Urinary bladder (tissue), 3 donors: ENCODE measurements at regions not wholly inside any gene's neighbourhood (a gene's known extent, or its start where the extent isn't known, plus 50 kb on each side); places are given as distances from the start of the nearest gene placed in this dataset.

Experiments
- DNase-seq: peaks from one replicate; pipeline ENCODE4 v3.0.0-alpha.2; 2015; ENCODE audit errors: extremely low spot score
- H3K27ac ChIP-seq: one replicate; pipeline ENCODE4 v1.5.1; 2013; ENCODE audit warnings: low read depth, mild to moderate bottlenecking, moderate library complexity
- H3K36me3 ChIP-seq: one replicate; pipeline ENCODE4 v1.6.1; 2013; ENCODE audit warnings: mild to moderate bottlenecking, moderate library complexity; ENCODE audit not compliant: insufficient read depth
- H3K4me1 ChIP-seq: one replicate; pipeline ENCODE4 v1.6.1; 2013; ENCODE audit warnings: mild to moderate bottlenecking, moderate library complexity; ENCODE audit not compliant: insufficient read depth
- H3K4me3 ChIP-seq: one replicate; pipeline ENCODE4 v1.5.1; 2013; ENCODE audit warnings: low read depth, low read length
- WGBS: extraction: QIAGEN DNeasy Blood & Tissue Kit; methylation state at CpG from one replicate; pipeline ENCODE4 v1.1.7; 2013; 5-methylcytosine and 5-hydroxymethylcytosine counted together
- donor health status: healthy with polysubstance abuse.
- donor health status: healthy.

- Histone ChIP-seq H3K36me3 (no peaks in the 10 kb centered on the region), H3K27ac (no peak overlapping the region), H3K4me1 (no peaks in the 10 kb centered on the region), H3K4me3 (no peak overlapping the region)
- no peak for DNase-seq
- WGBS, result 67% methylated on average over 11 of the region's 11 CpGs
Observed at GRCh38 chr14:101499080-101499479, 62.2 kb upstream of the DIO3 start.

DNA sequence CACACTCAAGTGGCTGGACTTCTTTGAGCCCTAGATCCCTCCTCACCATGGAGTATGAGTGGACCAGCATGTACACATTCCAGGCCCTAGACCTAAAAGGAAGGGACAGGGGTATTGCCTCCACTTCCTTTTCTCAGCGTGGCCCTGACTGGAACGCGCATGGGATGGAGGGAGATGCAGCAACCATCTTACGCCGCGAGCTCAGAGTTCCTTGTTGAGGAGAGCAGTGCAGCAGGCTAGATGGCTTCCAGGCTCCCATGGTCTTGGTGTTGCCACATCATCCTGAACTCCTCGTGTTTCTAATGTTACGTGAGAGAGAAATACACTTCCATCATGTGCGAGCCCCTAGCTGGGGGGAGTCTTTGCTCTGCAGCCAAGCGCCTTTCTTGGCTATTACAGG, 61.8 kb upstream of the DIO3 start:
- DNase-seq, result no peak
- H3K36me3 ChIP-seq, result no peaks in the 10 kb centered on the region
- no peak overlapping the region for H3K27ac ChIP-seq
- 97% methylated on average over 10 of the region's 10 CpGs for WGBS
- H3K4me1 ChIP-seq, result no peaks in the 10 kb centered on the region
- H3K4me3 ChIP-seq, result no peak overlapping the region

DNA sequence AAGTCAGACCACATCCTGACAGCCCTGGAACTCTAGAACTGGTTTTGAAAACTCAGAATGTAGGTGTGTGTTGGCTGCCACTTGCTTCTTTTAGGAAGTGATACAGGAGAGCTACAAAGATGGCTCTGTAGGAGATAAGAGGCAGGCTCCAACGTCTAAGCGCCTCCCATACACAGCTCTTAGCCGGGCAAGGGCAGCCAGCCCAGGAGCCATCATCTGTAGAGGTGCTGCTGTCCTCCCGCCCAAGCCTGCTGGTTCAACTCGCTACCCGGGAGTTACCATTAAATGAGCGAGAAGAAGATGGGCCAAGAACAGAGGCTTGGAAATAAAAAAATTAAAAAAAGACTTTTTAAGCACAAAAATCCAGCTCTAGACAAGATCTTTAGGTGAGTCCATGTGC, 61.2 kb upstream of the DIO3 start:
- DNase-seq, result no peak
- H3K27ac ChIP-seq, result no peak overlapping the region
- no peaks in the 10 kb centered on the region for H3K36me3 ChIP-seq
- 80% methylated on average over 7 of the region's 7 CpGs for WGBS
- no peaks in the 10 kb centered on the region for H3K4me1 ChIP-seq
- H3K4me3 ChIP-seq, result no peak overlapping the region

GRCh38 chr14:101500681-101501080, 60.6 kb upstream of the DIO3 start:
- no peaks in the 10 kb centered on the region for H3K36me3 ChIP-seq
- 85% methylated on average over 4 of the region's 4 CpGs for WGBS
- H3K4me1 ChIP-seq, result no peaks in the 10 kb centered on the region
- DNase-seq, result no peak
- no peak overlapping the region for H3K4me3 ChIP-seq
- no peak overlapping the region for H3K27ac ChIP-seq

DNA sequence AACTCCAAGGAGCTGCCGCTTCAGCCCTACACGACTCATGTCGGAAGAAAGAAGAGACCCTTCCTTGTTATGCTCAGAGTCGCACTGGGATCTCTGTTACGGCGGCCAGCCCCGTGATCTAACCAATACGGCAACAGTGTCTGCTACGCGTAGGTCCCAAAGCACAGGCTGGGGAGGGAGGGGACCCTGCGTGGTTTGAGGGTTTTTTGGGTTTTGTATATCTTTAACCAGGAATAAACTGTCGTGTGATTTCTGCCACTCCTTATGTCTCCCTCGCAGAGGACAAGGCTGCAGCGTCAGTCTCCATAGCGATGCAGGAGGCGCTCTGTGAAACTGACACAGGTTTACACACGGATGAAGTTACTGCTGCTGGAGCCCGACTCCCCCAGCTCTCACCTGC, 60.0 kb upstream of the DIO3 start:
- Histone ChIP-seq H3K27ac (no peak overlapping the region), H3K4me3 (no peak overlapping the region), H3K4me1 (no peaks in the 10 kb centered on the region), H3K36me3 (no peaks in the 10 kb centered on the region)
- WGBS, result 53% methylated on average over 18 of the region's 18 CpGs
- DNase-seq, result no peak

DNA sequence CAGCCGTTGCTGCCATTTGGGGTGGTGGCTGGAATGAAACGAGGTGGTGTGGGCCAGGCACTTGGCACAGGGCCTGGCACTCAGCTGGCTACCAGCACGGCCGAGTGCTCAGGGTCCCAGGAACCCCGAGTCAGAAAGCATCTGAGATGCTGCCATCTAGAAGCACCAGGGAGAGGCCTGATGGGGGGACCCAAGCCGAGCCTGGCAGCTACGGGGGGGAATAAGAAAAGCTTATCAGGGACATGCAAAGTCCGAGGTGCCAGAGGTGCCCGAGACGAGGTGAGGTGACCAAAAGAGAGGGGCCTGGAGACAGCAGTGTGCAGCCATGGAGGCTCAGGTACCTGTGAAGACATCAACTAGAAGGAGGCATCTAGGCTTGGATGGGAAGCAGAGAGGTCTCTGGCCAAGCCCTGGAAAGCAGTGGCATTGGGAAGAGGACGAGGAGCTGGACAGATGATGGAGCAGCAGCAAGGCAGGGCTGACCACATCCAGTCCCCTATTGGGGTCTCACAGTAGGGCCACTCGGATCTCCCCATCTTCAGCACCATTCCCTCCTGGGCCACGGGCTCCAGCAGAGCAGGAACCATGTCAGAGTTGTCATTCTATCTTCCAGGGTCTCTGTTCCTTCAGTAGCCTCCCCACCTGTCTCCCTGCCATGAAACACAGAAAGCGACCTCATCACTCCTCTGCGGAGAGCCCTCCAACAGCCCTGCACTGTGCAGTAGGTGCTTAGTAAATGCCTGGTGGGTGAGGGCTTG, 59.3 kb upstream of the DIO3 start:
- Histone ChIP-seq H3K4me1 (no peaks in the 10 kb centered on the region), H3K27ac (no peak overlapping the region), H3K4me3 (no peak overlapping the region), H3K36me3 (no peaks in the 10 kb centered on the region)
- 71% methylated on average over 15 of the region's 15 CpGs for WGBS
- no peak for DNase-seq

- DNase-seq, result no peak
- 96% methylated on average over 18 of the region's 18 CpGs for WGBS
- Histone ChIP-seq H3K27ac (no peak overlapping the region), H3K4me1 (no peaks in the 10 kb centered on the region), H3K36me3 (no peaks in the 10 kb centered on the region), H3K4me3 (no peak overlapping the region)
Observed at GRCh38 chr14:101502761-101503392, 58.4 kb upstream of the DIO3 start.

- Histone ChIP-seq H3K36me3 (no peaks in the 10 kb centered on the region), H3K27ac (no peak overlapping the region), H3K4me1 (no peaks in the 10 kb centered on the region), H3K4me3 (no peak overlapping the region)
- 96% methylated on average over 14 of the region's 14 CpGs for WGBS
- DNase-seq, result no peak
Observed at GRCh38 chr14:101503431-101504095, 57.7 kb upstream of the DIO3 start.

DNA sequence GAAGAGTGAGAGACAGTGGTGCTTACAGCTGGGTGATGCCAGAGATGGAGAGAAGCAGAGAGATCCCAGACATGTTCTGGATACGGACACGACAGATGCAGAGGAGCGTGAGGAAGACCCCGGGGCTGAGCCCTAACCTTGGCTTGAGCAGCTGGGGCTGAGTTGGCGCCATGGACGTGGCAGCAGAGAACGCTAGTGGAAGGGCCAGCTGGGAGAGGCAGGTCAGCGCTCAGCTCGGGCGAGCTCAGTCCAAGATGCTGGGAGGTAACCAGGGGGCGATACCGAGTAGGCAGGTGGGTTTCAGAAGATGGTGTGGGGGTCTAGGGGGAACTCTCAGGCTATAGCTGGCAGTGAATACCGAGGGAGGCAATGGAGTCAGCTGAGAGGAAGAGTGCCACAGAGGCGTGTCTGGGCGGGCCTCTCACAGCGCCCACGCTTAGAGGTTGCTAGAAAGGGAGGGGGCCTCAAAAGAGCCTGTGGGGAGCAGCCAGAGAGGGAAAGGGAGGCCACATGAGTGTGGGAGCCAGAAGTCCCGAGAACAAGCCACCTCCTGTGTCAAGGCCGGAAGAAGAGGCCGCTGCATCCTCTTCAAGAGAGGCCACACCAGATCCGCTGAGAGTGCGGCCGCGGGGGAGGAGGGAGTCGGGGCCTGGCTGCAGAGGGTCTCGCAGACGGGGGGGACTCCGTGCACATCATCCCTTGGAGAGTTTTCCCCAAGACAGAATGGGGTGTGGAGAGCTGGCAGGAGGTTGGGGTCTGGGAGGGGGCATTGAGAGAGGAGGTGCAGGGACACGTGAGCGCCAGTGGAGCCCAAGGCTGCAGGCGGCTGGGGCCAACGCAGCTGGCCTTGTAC, 57.0 kb upstream of the DIO3 start:
- DNase-seq, result no peak
- Histone ChIP-seq H3K27ac (no peak overlapping the region), H3K4me1 (no peaks in the 10 kb centered on the region), H3K36me3 (no peaks in the 10 kb centered on the region), H3K4me3 (no peak overlapping the region)
- WGBS, result 90% methylated on average over 32 of the region's 32 CpGs

GRCh38 chr14:101505236-101505970, 55.9 kb upstream of the DIO3 start:
- Histone ChIP-seq H3K4me3 (no peak overlapping the region), H3K4me1 (no peaks in the 10 kb centered on the region), H3K27ac (no peak overlapping the region), H3K36me3 (no peaks in the 10 kb centered on the region)
- WGBS, result 91% methylated on average over 20 of the region's 20 CpGs
- no peak for DNase-seq

- Histone ChIP-seq H3K4me1 (no peaks in the 10 kb centered on the region), H3K4me3 (no peak overlapping the region), H3K27ac (no peak overlapping the region), H3K36me3 (no peaks in the 10 kb centered on the region)
- no peak for DNase-seq
- 89% methylated on average over 13 of the region's 13 CpGs for WGBS
Observed at GRCh38 chr14:101506211-101506925, 54.9 kb upstream of the DIO3 start.

GRCh38 chr14:101506926-101507835, 54.1 kb upstream of the DIO3 start:
- H3K36me3 ChIP-seq, result no peaks in the 10 kb centered on the region
- no peak overlapping the region for H3K27ac ChIP-seq
- no peak for DNase-seq
- WGBS, result 68% methylated on average over 27 of the region's 27 CpGs
- H3K4me1 ChIP-seq, result no peaks in the 10 kb centered on the region
- H3K4me3 ChIP-seq, result no peak overlapping the region
